ENCODE measurements at regions not wholly inside any gene's neighbourhood (a gene's known extent, or its start where the extent isn't known, plus 50 kb on each side); places are given as distances from the start of the nearest gene placed in this dataset.

DNA sequence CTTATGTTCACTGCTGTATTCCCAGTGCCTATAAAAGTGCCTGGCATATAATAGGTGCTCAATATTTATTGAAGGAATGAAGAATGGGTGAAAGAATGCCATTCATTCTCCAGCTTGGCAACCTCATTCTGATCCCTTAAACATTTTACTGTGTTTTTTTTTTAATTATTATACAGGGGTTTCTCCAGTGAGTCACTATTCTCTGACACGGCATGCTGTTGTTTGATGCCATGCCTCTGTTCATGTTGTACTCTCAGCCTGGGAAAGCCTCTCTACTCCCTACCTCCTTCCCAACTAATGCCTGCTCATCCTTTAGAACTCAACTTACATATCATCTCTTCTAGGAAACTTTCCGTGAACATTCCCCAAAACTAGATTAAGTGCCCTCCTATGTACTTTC lies 70.2 kb upstream of the PHF24 start:
- TF ChIP-seq, protein P1, sequence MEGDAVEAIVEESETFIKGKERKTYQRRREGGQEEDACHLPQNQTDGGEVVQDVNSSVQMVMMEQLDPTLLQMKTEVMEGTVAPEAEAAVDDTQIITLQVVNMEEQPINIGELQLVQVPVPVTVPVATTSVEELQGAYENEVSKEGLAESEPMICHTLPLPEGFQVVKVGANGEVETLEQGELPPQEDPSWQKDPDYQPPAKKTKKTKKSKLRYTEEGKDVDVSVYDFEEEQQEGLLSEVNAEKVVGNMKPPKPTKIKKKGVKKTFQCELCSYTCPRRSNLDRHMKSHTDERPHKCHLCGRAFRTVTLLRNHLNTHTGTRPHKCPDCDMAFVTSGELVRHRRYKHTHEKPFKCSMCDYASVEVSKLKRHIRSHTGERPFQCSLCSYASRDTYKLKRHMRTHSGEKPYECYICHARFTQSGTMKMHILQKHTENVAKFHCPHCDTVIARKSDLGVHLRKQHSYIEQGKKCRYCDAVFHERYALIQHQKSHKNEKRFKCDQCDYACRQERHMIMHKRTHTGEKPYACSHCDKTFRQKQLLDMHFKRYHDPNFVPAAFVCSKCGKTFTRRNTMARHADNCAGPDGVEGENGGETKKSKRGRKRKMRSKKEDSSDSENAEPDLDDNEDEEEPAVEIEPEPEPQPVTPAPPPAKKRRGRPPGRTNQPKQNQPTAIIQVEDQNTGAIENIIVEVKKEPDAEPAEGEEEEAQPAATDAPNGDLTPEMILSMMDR (IDR thresholded peaks at IDR 0.05) = no peak
- no peak for TF ChIP-seq POLR2A (IDR thresholded peaks at IDR 0.05)

Data from body of pancreas (tissue), 4 donors.